Natural killer cell (primary cell): ENCODE measurements at regions not wholly inside any gene's neighbourhood (a gene's known extent, or its start where the extent isn't known, plus 50 kb on each side); places are given as distances from the start of the nearest gene placed in this dataset.

Source experiments
- ATAC-seq, 3 donors: fragments of 150-1000 bp in 2 of 3; fragments of 200-7000 bp in 1 of 3; cut with Tn5 transposase; 1 replicate in 1 of 3; 2 replicates in 2 of 3; pipeline ENCODE4 v1.10.0; 2021; ENCODE audit warnings: mild to moderate bottlenecking in 2 of 3, moderate library complexity in 2 of 3
- DNase-seq, 2 donors: peaks; one replicate each; pipeline versions ENCODE4 v3.0.0 to v3.0.0-alpha.2; 2013 to 2021; ENCODE audit warnings: mixed read lengths in 1 of 2
- H3K27ac ChIP-seq: one replicate; pipeline ENCODE4 v1.5.1; 2013; ENCODE audit warnings: mild to moderate bottlenecking, low read length
- H3K27me3 ChIP-seq: one replicate; pipeline ENCODE4 v1.6.1; 2013; ENCODE audit warnings: low read length; ENCODE audit not compliant: control insufficient read depth, insufficient read depth
- H3K36me3 ChIP-seq: one replicate; pipeline ENCODE4 v1.6.1; 2013; ENCODE audit warnings: low read length; ENCODE audit not compliant: control insufficient read depth, insufficient read depth
- H3K4me1 ChIP-seq: one replicate; pipeline ENCODE4 v1.6.1; 2013; ENCODE audit warnings: low read length; ENCODE audit not compliant: control insufficient read depth, insufficient read depth
- H3K4me3 ChIP-seq: one replicate; pipeline ENCODE4 v1.5.1; 2013; ENCODE audit warnings: low read length
- H3K9me3 ChIP-seq: one replicate; pipeline ENCODE4 v1.6.1; 2013; ENCODE audit warnings: low read length; ENCODE audit not compliant: control insufficient read depth, insufficient read depth
- H3K27ac Mint-ChIP-seq, 2 donors: one replicate each; pipeline ENCODE4 v1.8.0; 2022; ENCODE audit warnings: mild to moderate bottlenecking in 2 of 2, mixed read lengths in 2 of 2, moderate library complexity in 1 of 2
- H3K27me3 Mint-ChIP-seq, 2 donors: one replicate each; pipeline ENCODE4 v1.8.0; 2022; ENCODE audit warnings: low read depth in 2 of 2, mixed read lengths in 2 of 2
- H3K36me3 Mint-ChIP-seq: one replicate; pipeline ENCODE4 v1.8.0; 2022; ENCODE audit warnings: mixed read lengths
- H3K4me1 Mint-ChIP-seq, 2 donors: one replicate each; pipeline ENCODE4 v1.8.0; 2022; ENCODE audit warnings: mixed read lengths in 2 of 2
- H3K4me3 Mint-ChIP-seq: one replicate; pipeline ENCODE4 v1.8.0; 2022; ENCODE audit warnings: mild to moderate bottlenecking, moderate library complexity, mixed read lengths
- H3K9me3 Mint-ChIP-seq, 2 donors: one replicate each; pipeline ENCODE4 v1.8.0; 2022; ENCODE audit warnings: mixed read lengths in 2 of 2
- WGBS: methylation state at CpG from one replicate; pipeline ENCODE4 v1.1.7; 2013; ENCODE audit warnings: missing lambda C conversion rate; ENCODE audit not compliant: insufficient coverage; 5-methylcytosine and 5-hydroxymethylcytosine counted together
- intact Hi-C: fragments of 100-400 bp; cut with micrococcal nuclease; formaldehyde crosslinking; loops from one replicate; pipeline ENCODE4 v1.14.2; 2022
- TF ChIP-seq, protein P1 (sequence below): fragments of 200-600 bp; IDR thresholded peaks from one replicate; pipeline ENCODE4 v1.8.0; 2022; ENCODE audit warnings: antibody characterized with exemption

DNA sequence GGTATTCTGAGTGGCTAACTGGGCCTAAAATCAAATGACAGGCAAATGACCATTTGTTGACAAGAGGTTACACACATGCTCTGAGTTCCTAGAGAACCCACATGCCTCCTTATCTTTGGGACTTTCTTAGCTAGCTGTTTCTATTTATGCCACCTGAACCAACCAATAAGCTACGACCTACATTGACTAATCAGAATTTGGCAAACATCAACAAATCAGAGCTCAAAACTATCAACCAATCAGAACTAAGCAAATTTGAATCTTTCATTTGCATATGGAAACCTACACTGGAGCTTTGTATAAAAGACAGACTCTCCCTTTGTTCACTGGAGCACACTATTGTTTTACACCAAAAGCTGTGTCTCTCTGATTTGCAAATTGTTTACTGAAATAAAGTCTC is 192.0 kb downstream of the CXXC4 start:
- no peak overlapping the region for H3K27ac ChIP-seq
- DNase-seq: no peak
- no peaks in the 10 kb centered on the region for H3K36me3 ChIP-seq
- no peaks in the 10 kb centered on the region for H3K36me3 Mint-ChIP-seq
- ATAC-seq: no peak
- H3K27ac Mint-ChIP-seq: no peak overlapping the region
- no peaks in the 10 kb centered on the region for H3K27me3 ChIP-seq
- WGBS: 89% methylated on average over 1 of the region's 1 CpG
- no peaks in the 10 kb centered on the region for H3K4me1 ChIP-seq
- no peak overlapping the region for H3K4me3 ChIP-seq
- no peak overlapping the region for H3K4me3 Mint-ChIP-seq
- H3K27me3 Mint-ChIP-seq: no peaks in the 10 kb centered on the region
- H3K4me1 Mint-ChIP-seq: no peaks in the 10 kb centered on the region
- intact Hi-C loops: no loop called here
- TF ChIP-seq, protein P1, sequence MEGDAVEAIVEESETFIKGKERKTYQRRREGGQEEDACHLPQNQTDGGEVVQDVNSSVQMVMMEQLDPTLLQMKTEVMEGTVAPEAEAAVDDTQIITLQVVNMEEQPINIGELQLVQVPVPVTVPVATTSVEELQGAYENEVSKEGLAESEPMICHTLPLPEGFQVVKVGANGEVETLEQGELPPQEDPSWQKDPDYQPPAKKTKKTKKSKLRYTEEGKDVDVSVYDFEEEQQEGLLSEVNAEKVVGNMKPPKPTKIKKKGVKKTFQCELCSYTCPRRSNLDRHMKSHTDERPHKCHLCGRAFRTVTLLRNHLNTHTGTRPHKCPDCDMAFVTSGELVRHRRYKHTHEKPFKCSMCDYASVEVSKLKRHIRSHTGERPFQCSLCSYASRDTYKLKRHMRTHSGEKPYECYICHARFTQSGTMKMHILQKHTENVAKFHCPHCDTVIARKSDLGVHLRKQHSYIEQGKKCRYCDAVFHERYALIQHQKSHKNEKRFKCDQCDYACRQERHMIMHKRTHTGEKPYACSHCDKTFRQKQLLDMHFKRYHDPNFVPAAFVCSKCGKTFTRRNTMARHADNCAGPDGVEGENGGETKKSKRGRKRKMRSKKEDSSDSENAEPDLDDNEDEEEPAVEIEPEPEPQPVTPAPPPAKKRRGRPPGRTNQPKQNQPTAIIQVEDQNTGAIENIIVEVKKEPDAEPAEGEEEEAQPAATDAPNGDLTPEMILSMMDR: no peak
- H3K9me3 ChIP-seq: no peaks in the 10 kb centered on the region
- peaks cover 5 to 12% of the 10 kb centered on the region in 2 donors for H3K9me3 Mint-ChIP-seq

DNA sequence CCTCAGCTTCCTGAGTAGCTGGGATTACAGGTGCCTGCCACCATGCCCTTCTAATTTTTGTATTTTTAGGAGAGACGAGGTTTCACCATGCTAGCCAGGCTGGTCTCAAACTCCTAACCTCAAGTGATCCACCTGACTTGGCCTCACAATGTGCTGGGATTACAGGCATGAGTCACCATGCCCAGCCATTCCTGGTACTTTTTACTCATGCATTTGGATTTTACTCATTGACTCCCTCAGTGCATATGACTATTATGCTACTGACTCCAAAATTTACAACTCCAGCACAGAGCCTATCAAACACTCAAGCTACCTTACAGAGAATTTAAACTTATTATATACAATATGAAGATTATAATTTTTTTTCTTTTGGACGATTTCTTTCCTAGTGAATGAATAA is 199.9 kb downstream of the CXXC4 start:
- Histone ChIP-seq H3K27ac (no peak overlapping the region), H3K9me3 (no peaks in the 10 kb centered on the region), H3K27me3 (no peaks in the 10 kb centered on the region), H3K36me3 (no peaks in the 10 kb centered on the region), H3K4me3 (no peak overlapping the region), H3K4me1 (no peaks in the 10 kb centered on the region)
- Mint-ChIP-seq H3K27me3 (no peaks in the 10 kb centered on the region), H3K4me3 (no peak overlapping the region), H3K27ac (no peak overlapping the region), H3K36me3 (no peaks in the 10 kb centered on the region), H3K4me1 (no peaks in the 10 kb centered on the region), H3K9me3 (peaks cover 12 to 28% of the 10 kb centered on the region in 2 donors)
- WGBS: 76% methylated on average over 1 of the region's 2 CpGs
- DNase-seq: no peak
- intact Hi-C loops: no loop called here
- ATAC-seq: no peak
- TF ChIP-seq, protein P1: no peak

DNA sequence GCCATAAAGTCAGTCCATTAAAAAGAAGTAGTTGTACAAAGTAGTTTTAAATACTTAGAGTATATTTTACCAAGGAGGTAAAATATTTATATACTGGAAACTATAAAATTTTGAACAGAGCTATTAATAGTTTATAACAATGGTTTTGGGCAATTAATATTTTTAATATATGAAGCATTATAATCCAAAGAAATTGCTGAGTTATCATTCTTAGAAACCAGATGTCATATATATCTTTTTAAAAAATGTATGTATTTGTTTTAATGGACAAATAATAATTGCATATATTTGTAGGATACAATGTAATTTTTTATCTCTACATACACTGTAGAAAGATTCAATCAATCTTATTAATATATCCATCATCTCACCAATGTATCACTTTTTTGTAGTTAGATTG is 207.8 kb downstream of the CXXC4 start:
- no peak for ATAC-seq
- Mint-ChIP-seq H3K9me3 (peaks cover 15 to 28% of the 10 kb centered on the region in 2 donors), H3K36me3 (no peaks in the 10 kb centered on the region), H3K4me1 (no peaks in the 10 kb centered on the region), H3K27ac (no peak overlapping the region), H3K27me3 (no peaks in the 10 kb centered on the region), H3K4me3 (no peak overlapping the region)
- Histone ChIP-seq H3K27ac (no peak overlapping the region), H3K9me3 (no peaks in the 10 kb centered on the region), H3K27me3 (no peaks in the 10 kb centered on the region), H3K36me3 (no peaks in the 10 kb centered on the region), H3K4me1 (no peaks in the 10 kb centered on the region), H3K4me3 (no peak overlapping the region)
- intact Hi-C loops: no loop called here
- DNase-seq: no peak
- TF ChIP-seq, protein P1: no peak

DNA sequence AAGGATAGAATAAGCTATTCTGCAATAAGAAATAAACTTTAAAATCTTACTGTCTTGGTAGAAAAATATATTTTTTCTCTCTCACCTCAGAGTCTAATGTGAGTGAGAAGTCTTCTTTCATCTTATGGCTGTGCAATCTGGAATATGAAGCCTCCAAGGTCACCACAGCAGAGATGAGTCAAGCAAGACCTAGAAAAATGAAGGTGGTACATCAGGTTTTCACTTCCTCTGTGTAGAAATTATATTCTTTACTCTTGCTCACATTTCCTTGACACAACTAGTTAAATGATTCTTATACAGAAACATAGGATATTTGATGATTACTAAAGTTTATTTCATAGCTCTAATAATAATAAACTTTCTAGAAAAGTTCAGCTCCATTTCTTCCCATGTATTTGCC is 211.4 kb downstream of the CXXC4 start:
- Histone ChIP-seq H3K27ac (no peak overlapping the region), H3K4me1 (no peaks in the 10 kb centered on the region), H3K27me3 (no peaks in the 10 kb centered on the region), H3K9me3 (no peaks in the 10 kb centered on the region), H3K36me3 (no peaks in the 10 kb centered on the region), H3K4me3 (no peak overlapping the region)
- ATAC-seq: no peak
- H3K27ac Mint-ChIP-seq: no peak overlapping the region
- intact Hi-C loops: no loop called here
- DNase-seq: no peak
- H3K36me3 Mint-ChIP-seq: no peaks in the 10 kb centered on the region
- H3K4me1 Mint-ChIP-seq: no peaks in the 10 kb centered on the region
- no peak overlapping the region for H3K4me3 Mint-ChIP-seq
- H3K9me3 Mint-ChIP-seq: peaks cover 11 to 16% of the 10 kb centered on the region in 2 donors
- H3K27me3 Mint-ChIP-seq: no peaks in the 10 kb centered on the region
- TF ChIP-seq, protein P1: no peak
